NCI-H1417 treated with DMSO at 0.1 percent for 48 hours (cell line): ENCODE measurements at regions not wholly inside any gene's neighbourhood (a gene's known extent, or its start where the extent isn't known, plus 50 kb on each side); places are given as distances from the start of the nearest gene placed in this dataset.

Experiments
- DNase-seq: peaks from one replicate; lab custom pipeline; 2025; lab: John Stamatoyannopoulos, UW

DNA sequence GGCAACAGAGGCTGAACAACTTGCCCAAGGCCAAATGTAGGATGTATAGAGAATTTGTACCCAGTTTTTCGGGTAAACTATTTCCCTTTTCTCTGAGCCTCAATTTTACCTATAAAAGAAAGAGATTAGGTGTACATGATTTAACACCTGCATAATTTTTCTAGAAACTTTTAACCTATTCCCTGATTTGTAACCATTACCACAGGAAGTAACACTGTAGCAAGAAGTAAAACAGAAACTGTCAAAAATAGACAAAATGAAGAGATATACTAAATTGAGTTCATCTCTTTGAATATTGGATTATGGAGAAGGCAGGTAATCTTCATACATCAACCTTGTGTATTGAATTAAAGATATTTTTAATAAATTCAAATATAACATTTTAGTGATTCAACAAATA is 136.2 kb downstream of the ZC3H11B start:
- no peak for DNase-seq

DNA sequence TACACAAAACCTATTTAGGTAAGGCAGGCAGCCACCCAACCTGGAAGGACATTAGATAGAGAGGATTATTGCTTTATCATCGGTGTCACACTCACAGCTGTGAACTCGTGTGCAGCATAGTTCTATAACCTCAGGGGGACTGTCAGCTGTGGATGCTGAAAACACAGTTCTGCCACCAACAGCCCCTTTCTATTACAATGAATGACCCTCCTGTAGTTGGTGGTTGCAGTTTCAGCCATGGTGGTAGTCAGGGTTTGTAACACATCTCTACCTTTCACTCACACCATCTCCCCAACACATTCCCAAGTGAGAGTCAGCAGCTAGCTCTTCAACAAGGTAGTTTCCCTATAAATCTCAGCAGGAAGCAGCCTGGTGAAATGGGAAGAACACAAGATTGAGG is 136.8 kb downstream of the ZC3H11B start:
- no peak for DNase-seq

DNA sequence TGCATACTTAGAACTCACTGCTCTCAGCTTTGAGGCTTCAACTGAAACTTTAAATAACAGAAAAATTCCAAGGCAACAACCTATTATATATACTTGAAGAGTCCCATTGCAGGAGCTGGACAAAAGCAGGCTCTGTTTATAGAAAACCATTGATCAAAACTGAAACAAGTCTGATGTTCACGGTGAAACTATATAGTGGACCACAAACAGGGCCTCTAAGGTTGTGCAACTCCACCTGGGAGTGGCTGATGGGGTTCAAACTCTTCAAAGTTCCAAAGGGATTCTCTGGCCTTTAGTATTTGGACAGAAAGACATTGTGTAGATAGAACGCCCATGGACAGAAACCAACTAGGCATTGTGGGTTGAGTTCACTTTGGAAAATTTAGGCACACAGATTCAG is 140.3 kb downstream of the ZC3H11B start:
- DNase-seq = no peak

DNA sequence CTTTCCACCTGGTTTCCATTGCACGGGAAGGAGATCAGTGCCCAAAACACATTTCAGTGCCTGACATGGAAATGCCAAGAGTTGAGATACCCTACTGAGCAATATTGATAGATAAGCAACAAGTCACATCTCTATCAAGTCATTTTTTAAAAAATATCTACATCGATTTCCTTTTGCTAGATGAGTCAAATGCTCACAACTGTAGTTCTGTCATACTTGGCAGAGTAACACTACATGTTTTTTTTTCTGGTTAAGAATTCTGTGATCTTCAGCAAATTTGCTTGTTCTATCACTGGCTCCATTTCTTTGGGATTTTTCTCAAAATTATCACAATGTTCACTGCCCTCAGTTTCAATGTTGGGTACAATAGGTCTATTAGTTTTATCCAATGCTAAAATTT is 145.4 kb downstream of the ZC3H11B start:
- DNase-seq = no peak

DNA sequence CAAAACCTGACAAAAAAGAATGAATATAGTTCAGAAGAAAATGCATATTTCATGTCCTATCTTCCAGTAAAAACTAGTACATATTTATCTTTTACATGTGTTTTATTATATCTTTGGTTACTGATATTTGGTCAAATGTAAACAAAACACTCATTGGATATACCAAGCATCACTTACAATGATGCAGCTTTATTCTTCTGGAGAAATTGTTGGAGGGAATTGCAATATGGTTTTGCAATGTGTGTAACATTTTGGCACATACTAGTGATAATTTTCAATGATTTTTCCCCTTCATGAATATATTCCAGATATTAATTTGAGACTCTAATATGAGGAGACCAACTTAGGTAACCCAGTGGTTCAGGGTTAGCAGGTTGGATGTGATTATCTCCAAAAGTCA is 146.1 kb downstream of the ZC3H11B start:
- no peak for DNase-seq

DNA sequence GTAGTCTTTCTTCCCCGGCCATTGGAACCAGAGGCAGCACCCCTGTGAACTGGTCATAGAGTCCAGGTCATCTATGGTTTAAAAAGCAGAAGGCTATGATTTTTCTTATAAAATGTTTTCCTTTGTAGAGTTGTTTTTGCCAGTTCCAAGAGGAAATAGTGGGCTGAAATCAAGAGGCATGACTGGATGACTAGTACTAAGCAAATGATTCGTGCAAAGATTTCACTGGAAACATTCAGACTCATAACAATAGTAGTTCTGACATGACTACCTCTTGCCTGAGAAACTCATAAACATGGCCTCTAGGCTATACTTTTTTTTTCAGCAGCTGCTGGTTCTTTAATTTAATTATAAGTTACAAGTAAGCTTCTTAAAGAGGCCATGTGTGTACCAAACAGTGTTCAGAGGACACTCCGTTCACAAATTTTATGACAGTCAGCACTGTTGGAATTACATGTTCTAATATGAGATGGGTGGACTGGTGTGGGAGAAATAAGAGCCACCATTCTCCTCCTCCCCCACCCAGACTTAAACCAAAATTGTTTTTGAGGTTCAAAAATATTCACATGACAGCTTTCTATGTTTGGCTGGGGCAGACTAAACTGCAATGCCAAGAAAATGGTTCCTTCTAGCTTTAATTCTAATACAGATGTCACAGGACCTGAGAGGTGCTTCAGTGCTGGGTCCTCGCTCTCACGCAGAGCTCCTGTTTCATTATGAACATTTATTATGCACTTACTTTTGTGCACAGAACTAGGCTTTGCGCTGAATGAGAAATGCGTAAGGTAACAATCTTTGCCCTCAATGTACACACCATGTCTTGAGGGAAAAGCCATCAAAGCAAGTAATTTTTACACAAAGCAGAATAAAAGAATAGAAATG is 147.5 kb downstream of the ZC3H11B start:
- no peak for DNase-seq

DNA sequence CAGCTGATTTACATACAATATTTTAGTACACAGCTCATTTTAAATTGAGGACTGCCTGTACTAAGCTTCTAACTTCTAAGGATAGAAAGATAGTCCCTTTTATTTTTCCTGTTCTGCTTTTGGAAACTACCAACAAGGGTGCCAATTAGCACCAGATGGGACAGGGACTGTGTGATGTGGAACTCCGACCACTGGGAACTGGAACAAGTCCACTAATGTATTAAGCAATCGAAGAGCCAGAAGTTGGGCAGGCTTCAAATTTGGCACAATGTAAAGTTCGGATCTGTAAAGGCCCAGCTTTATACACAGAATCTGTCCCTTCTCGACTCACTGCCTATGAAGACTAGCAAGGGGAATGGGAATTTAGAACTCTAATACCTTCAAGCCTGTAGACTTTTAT is 149.3 kb downstream of the ZC3H11B start:
- no peak for DNase-seq

DNA sequence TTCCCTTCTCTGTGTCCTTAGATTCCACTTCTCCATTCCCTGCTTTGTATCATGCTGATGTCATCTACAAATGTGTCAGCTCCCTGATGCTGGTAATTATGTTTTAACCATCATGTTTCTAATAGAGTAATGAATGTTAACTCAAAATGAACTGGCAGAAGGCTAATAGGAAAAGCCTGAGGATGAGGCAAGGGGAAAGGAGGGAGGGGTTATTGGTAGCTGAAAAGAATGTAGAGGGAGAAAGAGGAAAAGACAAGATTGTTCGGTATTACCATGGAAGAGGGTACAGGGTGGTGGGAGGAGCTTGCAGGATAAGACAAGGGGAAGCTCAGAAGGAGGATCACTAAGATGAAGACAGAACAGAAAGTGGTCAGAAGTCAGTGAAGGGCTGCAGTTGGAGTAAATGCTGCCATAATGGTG is 150.9 kb downstream of the ZC3H11B start:
- no peak for DNase-seq

DNA sequence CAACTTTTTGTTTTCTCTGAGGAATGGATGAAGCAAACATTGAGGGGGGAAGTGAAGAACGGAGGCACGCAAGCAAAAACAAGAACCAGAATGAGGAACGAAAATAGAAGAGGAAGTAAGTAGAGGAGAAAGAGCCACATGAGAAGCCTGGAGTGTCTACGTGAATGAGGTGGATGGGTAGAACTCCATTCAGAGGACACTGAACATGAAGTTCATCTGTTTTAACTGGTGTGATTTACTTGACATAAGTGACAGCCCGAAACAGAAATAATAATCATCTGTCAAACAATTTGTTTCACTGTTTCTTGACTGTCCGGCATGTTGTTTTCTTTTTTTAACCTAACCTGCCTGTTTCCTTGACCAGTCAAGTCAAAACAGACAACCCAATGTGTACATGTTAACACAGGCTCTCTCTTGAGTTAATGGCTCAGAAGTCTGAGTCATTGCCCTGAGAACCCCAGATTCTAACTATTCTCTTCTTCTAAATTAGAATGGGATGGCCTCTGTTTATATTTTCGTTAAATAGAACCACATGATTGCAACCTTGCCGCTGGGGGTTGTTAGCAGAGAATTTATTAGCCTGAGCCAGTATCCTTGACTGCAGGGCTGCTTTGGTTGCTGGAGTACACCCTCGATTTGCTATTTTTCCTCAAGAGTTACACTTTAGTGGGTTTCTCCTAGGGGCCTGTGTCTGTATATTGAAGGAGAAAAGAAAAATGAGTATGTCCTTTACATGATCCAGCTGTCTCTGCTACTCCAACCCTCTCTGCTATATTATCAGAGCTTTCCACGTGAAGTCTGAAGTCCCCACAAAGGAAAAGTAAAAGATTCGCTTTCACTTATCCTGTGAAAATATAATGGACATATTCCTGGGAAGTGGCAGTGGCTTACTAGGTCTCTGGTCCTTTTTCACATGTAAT is 151.7 kb downstream of the ZC3H11B start:
- DNase-seq = no peak

DNA sequence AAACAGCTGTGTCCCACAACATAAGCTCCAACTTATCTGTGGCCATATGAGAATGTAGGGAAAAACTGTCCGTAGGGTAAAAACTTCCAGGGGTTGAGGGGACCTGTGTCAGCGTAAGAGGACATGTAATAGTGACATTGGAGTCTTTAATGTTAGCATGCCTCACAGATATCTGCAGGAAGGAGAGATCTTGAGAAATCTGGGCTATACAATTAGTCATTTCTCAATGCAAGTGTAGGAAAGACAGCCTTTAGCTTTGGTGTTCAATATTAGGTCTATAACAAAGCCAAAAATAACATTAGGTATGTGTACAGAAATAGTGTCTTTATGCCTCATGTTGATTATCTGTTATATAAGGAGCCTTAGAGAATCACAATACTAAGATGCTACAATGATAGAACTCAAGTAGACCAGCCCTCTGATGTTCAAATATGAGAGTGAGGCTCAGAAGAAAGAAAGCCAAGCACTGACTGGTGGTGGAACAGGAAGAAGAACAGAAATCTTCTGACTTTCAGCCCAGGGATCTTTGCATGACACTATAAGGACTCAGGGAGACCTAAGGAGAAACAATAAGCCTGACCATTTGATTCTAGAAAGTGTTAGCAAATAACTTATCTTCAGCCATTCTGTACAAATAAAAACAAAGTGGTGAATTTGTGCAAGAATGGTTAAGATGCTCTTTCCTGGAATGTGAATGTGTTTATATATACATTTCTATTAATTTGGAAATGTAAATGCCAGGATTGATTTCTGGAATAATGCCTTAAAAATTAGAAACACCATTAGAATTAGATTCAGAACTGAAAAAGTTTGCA is 152.6 kb downstream of the ZC3H11B start:
- no peak for DNase-seq

DNA sequence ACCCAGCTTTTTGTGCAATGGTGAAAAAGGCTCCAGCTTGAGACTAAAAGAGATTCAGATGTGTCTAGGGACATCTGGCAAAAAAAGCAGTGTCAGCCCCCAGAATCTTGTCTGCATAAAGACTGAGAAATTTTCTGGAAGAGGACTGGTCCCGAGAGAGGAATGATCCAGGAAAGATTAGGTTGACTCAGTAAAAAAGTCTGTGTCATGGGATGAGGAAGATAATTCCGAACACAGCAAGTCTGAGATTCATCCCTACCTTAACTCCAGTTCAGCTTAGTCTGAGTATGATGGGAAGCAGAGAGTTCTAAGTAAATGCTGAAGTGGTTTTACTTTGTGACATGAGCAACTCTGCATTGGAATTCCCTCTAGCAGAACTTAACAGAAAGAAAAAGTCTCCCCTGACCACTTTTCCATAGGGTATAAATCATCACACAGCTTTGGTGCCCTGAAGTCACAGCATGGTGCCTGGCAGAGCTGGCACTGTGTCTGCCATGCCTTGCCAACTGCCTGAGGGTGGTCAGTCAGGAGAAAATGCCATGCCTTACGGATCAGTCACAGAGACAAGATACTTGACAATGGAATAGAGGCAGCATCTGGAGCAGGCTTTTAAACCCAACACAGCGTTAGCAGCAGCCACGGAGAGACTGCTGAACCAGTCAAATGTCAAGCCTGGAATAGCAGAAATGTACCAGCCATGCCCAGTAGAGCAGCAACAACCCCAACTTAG is 153.4 kb downstream of the ZC3H11B start:
- DNase-seq = no peak

DNA sequence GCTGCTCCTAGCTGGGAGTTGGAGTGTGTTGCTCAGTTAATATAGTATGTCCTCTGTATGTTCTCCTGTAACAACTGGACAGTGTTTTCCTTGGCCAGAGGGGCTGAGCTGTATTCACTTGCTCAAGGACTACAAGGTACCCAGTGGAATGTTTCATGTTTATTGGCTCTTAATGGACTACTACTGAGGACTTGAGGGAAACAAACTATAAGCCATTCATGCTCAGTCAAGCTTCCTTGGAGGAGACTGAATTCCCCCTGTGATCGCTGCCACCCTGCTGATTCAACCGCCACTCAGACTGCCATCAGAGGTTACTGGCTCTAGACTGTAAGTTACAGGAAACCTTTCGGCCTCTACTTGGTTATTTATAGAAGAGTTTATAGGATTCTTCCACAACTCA is 166.6 kb downstream of the ZC3H11B start:
- no peak for DNase-seq

DNA sequence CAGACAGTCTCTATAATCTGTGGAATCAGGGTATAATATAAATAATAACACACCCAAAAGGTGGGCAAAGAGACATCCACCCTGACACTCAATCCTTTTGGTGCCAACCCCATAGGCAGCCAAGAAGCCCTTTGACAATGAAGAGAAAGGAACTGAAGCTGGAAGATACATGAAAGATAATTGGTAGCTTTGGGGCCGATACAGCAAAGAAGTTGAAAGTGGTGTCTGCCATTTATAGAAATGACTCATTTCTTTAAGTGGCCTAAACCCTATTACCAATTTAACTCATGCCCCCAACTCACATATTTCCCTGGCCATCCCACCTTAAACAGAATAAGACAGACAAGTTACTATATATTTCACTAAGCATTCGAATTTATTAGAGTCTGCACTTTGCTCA is 167.0 kb downstream of the ZC3H11B start:
- no peak for DNase-seq

DNA sequence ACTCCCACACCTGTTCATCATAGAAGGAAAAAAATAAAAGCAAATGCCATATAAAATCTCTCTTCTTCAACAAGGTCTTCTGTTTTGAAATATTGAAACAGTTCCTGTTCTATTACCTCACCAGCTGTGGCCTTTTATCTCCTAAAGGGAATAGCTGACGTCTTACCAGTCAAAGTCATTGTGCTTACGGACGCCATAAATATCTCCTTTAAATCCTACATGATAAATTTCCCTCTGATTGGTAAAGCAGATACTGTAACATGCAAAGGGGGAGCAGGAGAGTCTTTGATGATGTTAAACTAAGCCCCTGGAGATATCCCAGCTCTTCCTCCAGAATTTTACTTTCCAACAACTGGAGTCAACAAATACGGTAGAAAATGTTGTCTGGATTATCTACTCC is 168.4 kb downstream of the ZC3H11B start:
- DNase-seq = no peak

DNA sequence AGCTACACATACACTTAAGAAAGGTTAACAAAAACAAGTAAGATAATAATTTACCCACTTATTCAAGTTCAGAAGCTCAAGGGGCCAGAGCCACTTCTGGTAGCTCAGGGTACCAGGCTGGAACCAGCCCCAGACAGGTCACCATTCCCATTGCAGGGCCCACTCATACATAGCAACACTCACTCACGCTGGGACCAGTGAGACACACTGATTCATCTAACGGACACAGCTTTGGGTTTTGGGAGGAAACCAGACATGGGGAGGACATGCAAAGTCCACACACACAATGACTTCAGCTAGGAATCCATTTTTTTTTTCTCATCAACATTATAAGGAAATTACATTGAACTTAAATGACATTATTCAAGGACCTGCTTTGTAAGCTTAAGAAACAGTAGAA is 169.1 kb downstream of the ZC3H11B start:
- DNase-seq = no peak

DNA sequence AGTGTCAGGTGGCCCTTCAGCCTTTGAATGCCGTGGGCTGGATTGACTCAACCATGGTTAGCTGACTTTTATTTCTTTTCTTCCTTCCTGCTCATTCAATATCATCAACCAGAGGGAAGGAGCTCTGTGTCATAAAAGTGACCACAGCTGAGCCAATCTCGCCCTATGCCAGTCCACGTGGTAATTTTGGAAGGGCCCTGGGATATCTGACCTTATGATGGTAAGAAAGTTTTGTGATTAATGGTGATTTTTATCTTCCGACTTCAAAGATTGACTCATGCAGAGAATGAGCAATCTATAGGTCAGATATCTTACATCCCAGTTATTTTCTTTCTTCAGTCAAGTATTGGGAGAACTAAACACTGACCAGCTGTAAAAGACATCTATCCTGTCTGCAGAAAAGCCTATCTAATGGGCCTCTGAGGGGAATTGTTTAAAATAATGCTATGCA is 170.3 kb downstream of the ZC3H11B start:
- no peak for DNase-seq

DNA sequence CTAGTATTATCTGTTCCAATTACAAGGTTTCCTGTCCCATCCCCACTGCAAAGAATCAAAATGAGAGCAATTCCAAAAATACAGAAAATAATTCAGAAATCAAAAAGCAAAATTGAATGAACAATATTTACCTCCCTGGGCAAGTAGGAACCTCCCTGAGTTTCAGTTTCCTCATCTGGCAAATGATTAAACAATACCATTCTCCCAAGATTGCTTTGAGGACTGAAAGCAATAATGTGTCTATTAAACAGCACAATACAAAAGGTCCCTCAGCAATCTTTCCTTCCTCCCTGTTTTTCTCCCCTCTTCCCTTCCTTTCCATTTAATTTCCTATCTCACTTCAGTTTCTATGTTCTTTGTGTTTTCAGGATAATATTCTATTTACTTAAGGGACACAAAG is 171.0 kb downstream of the ZC3H11B start:
- DNase-seq = no peak

DNA sequence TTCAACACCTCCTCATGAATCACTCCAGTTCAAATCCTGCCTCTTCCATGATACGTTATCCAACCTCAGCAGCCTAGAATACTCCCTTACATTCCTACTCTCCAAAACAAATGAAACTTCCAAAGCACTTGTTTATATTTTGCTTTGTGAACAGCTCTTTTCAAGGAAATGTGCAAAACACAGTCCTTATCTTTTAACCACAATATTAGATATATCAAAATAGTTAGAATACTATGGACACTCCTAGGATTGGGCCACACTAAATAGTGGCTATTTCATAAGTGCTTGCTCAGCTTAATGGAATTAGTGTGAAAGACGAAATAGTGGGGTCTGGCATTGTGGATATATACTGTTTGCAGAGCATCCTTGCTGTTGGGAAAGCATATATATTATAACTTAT is 173.5 kb downstream of the ZC3H11B start:
- no peak for DNase-seq

DNA sequence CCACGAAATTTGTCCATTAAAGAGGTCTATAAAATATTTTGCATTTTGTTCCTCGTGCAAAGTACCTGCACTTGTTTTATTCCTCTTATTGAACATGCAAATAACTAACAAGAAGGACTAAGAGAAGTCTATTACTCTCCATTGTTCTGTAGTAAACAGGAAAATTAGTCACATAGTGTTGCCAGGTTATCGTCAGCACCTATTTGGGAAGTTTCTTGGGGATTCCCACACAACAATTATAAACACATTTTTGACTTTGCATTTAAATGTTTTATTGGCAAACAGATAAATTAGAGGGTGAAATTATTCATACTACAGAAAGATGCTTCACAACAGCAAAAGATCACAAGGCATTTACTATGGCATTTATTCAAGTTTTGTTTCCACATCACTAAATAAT is 174.5 kb downstream of the ZC3H11B start:
- DNase-seq = no peak

DNA sequence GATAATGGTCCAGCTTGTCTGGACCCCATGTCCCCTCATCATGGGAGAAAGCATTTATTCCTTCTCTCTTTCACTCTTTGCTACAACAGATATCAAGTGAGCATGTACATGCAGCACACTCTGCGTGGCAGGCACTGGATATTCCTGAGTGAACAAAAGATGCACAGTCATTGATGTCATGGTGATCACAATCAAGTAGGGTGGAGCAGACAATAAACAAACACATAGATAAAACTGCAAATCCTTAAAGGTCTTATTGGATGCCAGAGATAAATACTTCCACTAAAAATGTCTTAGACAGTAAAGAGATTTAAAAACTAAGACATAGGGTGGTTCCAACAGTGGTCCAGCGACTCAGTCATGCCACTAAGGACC is 178.0 kb downstream of the ZC3H11B start:
- no peak for DNase-seq

DNA sequence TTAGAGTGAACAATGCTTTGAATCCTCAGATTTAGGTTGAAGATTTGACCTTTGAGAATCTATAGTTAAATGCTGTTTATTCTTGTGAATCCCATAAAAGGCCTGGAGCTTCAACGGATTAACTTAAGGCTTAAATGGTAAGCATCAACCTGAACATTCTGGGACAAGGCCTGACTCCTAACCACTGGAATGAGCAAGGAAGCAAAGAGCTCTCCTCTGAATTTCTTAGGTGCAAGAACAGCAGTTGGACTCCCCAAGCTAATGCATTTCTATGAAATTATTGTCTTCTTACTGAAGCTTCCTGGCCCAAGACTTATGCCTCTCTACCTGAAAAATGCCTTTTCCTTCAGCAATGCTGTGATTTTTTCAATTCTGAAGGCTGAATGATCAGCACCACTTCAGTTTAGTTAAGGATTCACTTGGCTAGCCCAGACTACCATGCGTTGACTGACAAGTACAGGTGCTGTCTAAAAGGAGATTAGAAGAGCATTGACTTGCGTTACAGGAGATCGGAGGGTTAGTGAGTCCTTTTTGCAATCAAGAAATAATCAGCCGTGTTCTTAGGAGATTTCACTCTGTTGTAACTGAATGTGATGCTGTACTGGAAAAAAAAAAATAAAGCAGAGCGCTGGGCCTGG is 178.5 kb downstream of the ZC3H11B start:
- no peak for DNase-seq
